ENCODE measurements at regions not wholly inside any gene's neighbourhood (a gene's known extent, or its start where the extent isn't known, plus 50 kb on each side); places are given as distances from the start of the nearest gene placed in this dataset.

GRCh38 chr9:107942856-107943255, 453.3 kb upstream of the KLF4 start:
- Mint-ChIP-seq H3K9me3 (no peaks in the 10 kb centered on the region), H3K27me3 (no peaks in the 10 kb centered on the region), H3K27ac (peak overlapping the region; percentile 19), H3K4me1 (no peaks in the 10 kb centered on the region), H3K36me3 (no peaks in the 10 kb centered on the region), H3K4me3 (no peak overlapping the region)

DNA sequence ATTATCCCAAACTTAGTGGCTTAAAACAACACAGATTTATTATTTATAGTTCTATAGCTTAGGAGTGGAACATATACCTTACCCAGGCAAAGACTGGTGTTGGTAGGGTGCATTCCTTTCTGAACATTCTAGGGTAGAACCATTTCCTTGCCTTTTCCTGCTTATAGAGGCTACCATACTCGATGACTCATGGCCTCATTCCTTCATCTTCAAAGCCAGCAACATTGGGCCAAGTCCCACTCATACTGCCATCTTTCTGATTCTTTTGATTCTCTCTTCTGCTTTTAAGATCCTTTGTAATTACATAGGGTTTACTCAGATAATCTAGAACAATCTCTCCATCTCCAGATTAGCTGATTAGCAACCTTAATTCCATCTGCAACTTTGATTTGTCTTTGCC, 452.7 kb upstream of the KLF4 start:
- H3K27me3 Mint-ChIP-seq: no peaks in the 10 kb centered on the region
- no peak overlapping the region for H3K4me3 Mint-ChIP-seq
- H3K36me3 Mint-ChIP-seq: no peaks in the 10 kb centered on the region
- no peaks in the 10 kb centered on the region for H3K4me1 Mint-ChIP-seq
- H3K9me3 Mint-ChIP-seq: no peaks in the 10 kb centered on the region
- no peak overlapping the region for H3K27ac Mint-ChIP-seq

DNA sequence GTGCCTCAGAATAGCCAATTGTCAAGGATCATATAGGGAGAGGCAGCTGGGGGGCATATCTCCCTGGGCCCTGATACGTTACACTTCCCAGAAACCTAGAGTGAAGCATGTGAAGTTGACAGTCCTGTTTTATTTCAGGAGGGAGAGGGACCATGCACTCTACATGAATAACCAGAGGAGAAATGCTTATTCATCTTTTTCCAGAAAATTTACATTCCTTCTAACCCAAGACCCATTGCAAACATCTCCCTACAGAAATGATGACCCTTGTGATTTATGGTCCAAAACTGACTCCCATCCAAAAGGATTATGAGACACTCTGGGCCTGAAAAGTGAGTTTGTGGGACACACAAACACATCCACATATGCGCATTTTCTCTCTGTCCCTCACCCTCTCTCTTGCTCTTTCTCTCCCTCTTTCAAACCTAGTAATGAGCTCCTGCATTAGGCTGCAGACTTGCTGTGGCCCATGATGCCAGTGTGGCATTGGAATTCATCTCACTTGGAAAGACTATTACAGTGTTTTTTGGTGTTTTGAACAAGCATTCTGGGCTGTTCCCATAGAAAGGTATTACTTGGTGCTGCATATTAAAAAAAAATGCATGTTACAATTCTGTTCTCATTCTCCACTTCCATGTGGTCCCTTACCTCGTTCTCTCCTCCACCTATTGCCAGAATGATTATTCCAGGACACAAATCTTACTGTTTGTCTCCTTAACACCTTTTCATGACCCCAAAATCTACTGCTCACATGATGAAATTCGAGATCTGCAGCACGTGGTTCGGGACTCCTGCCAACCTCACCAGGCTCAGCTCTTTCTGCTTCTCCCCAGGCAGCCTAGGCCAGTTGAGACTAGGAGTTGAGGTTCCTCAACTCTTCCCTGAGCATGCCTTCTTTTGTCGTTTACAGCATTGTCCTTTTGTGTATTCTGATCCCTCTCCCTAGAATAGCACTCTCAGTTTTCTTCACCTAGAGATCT, 451.3 kb upstream of the KLF4 start:
- Mint-ChIP-seq H3K9me3 (no peaks in the 10 kb centered on the region), H3K4me1 (no peaks in the 10 kb centered on the region), H3K27ac (no peak overlapping the region), H3K4me3 (no peak overlapping the region), H3K36me3 (no peaks in the 10 kb centered on the region), H3K27me3 (no peaks in the 10 kb centered on the region)

- H3K9me3 Mint-ChIP-seq: no peaks in the 10 kb centered on the region
- H3K27ac Mint-ChIP-seq: no peak overlapping the region
- no peaks in the 10 kb centered on the region for H3K4me1 Mint-ChIP-seq
- no peaks in the 10 kb centered on the region for H3K36me3 Mint-ChIP-seq
- H3K27me3 Mint-ChIP-seq: no peaks in the 10 kb centered on the region
- no peak overlapping the region for H3K4me3 Mint-ChIP-seq
Observed at GRCh38 chr9:107938801-107939386, 449.3 kb upstream of the KLF4 start.

GRCh38 chr9:107935931-107936330, 446.4 kb upstream of the KLF4 start:
- Mint-ChIP-seq H3K36me3 (no peaks in the 10 kb centered on the region), H3K4me1 (no peaks in the 10 kb centered on the region), H3K4me3 (no peak overlapping the region), H3K27me3 (no peaks in the 10 kb centered on the region), H3K27ac (no peak overlapping the region), H3K9me3 (no peaks in the 10 kb centered on the region)

GRCh38 chr9:107933516-107933915, 443.9 kb upstream of the KLF4 start:
- no peaks in the 10 kb centered on the region for H3K36me3 Mint-ChIP-seq
- H3K4me1 Mint-ChIP-seq: no peaks in the 10 kb centered on the region
- no peak overlapping the region for H3K4me3 Mint-ChIP-seq
- peaks cover 2% of the 10 kb centered on the region for H3K9me3 Mint-ChIP-seq
- no peak overlapping the region for H3K27ac Mint-ChIP-seq
- no peaks in the 10 kb centered on the region for H3K27me3 Mint-ChIP-seq

- Mint-ChIP-seq H3K9me3 (peaks cover 5% of the 10 kb centered on the region), H3K27me3 (no peaks in the 10 kb centered on the region), H3K4me1 (no peaks in the 10 kb centered on the region), H3K36me3 (no peaks in the 10 kb centered on the region), H3K4me3 (no peak overlapping the region), H3K27ac (no peak overlapping the region)
Observed at GRCh38 chr9:107933097-107933496, 443.5 kb upstream of the KLF4 start.

GRCh38 chr9:107932601-107933000, 443.0 kb upstream of the KLF4 start:
- H3K4me3 Mint-ChIP-seq: no peak overlapping the region
- no peak overlapping the region for H3K27ac Mint-ChIP-seq
- H3K27me3 Mint-ChIP-seq: no peaks in the 10 kb centered on the region
- H3K4me1 Mint-ChIP-seq: no peaks in the 10 kb centered on the region
- no peaks in the 10 kb centered on the region for H3K36me3 Mint-ChIP-seq
- peaks cover 5% of the 10 kb centered on the region for H3K9me3 Mint-ChIP-seq

GRCh38 chr9:107932046-107932445, 442.5 kb upstream of the KLF4 start:
- no peaks in the 10 kb centered on the region for H3K36me3 Mint-ChIP-seq
- no peak overlapping the region for H3K4me3 Mint-ChIP-seq
- peaks cover 5% of the 10 kb centered on the region for H3K9me3 Mint-ChIP-seq
- no peaks in the 10 kb centered on the region for H3K4me1 Mint-ChIP-seq
- no peak overlapping the region for H3K27ac Mint-ChIP-seq
- no peaks in the 10 kb centered on the region for H3K27me3 Mint-ChIP-seq

GRCh38 chr9:107931071-107931715, 441.6 kb upstream of the KLF4 start:
- no peak overlapping the region for H3K4me3 Mint-ChIP-seq
- H3K4me1 Mint-ChIP-seq: no peaks in the 10 kb centered on the region
- no peak overlapping the region for H3K27ac Mint-ChIP-seq
- H3K9me3 Mint-ChIP-seq: peaks cover 5% of the 10 kb centered on the region
- H3K27me3 Mint-ChIP-seq: no peaks in the 10 kb centered on the region
- H3K36me3 Mint-ChIP-seq: no peaks in the 10 kb centered on the region

- Mint-ChIP-seq H3K36me3 (no peaks in the 10 kb centered on the region), H3K27ac (no peak overlapping the region), H3K9me3 (peaks cover 5% of the 10 kb centered on the region), H3K27me3 (no peaks in the 10 kb centered on the region), H3K4me1 (no peaks in the 10 kb centered on the region), H3K4me3 (no peak overlapping the region)
Observed at GRCh38 chr9:107929443-107929842, 439.9 kb upstream of the KLF4 start.

- no peak overlapping the region for H3K4me3 Mint-ChIP-seq
- no peaks in the 10 kb centered on the region for H3K4me1 Mint-ChIP-seq
- no peak overlapping the region for H3K27ac Mint-ChIP-seq
- H3K9me3 Mint-ChIP-seq: peaks cover 5% of the 10 kb centered on the region
- no peaks in the 10 kb centered on the region for H3K27me3 Mint-ChIP-seq
- no peaks in the 10 kb centered on the region for H3K36me3 Mint-ChIP-seq
Observed at GRCh38 chr9:107928701-107929371, 439.3 kb upstream of the KLF4 start.

GRCh38 chr9:107927276-107927675, 437.7 kb upstream of the KLF4 start:
- Mint-ChIP-seq H3K36me3 (no peaks in the 10 kb centered on the region), H3K4me1 (no peaks in the 10 kb centered on the region), H3K27ac (no peak overlapping the region), H3K4me3 (no peak overlapping the region), H3K27me3 (no peaks in the 10 kb centered on the region), H3K9me3 (peaks cover 5% of the 10 kb centered on the region)

DNA sequence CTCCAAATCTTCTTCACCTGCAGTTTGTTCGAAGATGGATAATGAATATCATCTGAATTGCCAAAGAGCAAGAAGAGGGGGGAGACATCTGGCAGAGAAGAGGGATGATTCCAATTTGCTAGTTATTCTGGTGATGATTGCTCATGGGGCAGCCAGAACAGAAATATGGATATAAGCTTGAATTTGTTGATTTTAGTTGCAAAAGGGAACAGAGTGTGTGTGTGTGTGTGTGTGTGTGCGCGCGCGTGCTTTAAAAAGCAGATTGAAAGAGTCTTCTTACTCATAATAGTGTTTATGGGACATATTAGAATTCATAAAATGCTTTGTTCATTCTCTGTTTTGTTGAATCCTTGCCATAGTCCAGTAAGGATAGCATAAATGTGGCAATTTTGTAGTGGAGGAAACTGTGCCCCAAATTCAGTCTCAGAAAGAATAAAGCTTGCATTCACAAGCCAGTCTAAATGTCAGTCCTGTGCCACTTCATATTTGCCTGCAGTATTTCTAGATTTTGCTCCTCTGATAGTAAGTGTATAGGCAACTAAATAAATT, 436.3 kb upstream of the KLF4 start:
- H3K36me3 Mint-ChIP-seq: no peaks in the 10 kb centered on the region
- no peaks in the 10 kb centered on the region for H3K27me3 Mint-ChIP-seq
- H3K4me3 Mint-ChIP-seq: no peak overlapping the region
- no peaks in the 10 kb centered on the region for H3K4me1 Mint-ChIP-seq
- peaks cover 5% of the 10 kb centered on the region for H3K9me3 Mint-ChIP-seq
- H3K27ac Mint-ChIP-seq: no peak overlapping the region

- no peaks in the 10 kb centered on the region for H3K4me1 Mint-ChIP-seq
- H3K4me3 Mint-ChIP-seq: no peak overlapping the region
- no peaks in the 10 kb centered on the region for H3K27me3 Mint-ChIP-seq
- no peaks in the 10 kb centered on the region for H3K36me3 Mint-ChIP-seq
- H3K27ac Mint-ChIP-seq: no peak overlapping the region
- H3K9me3 Mint-ChIP-seq: peaks cover 2% of the 10 kb centered on the region
Observed at GRCh38 chr9:107922260-107922659, 432.7 kb upstream of the KLF4 start.
